Keratinocyte (primary cell): ENCODE measurements at regions not wholly inside any gene's neighbourhood (a gene's known extent, or its start where the extent isn't known, plus 50 kb on each side); places are given as distances from the start of the nearest gene placed in this dataset.

Source experiments
- DNase-seq: peaks from one replicate; pipeline ENCODE4 v3.0.0-alpha.2; 2011; ENCODE audit warnings: low read depth, missing footprints, low spot score
- FAIRE-seq: peaks from 2 replicates; lab custom pipeline; 2011; peaks lifted over from hg19 to GRCh38; lab: Jason Lieb, UNC
- H2AFZ ChIP-seq: 2 replicates; pipeline ENCODE4 v1.6.0; 2012; ENCODE audit warnings: low read length, control low read depth, inconsistent platforms; ENCODE audit not compliant: control insufficient read depth
- H3K27ac ChIP-seq: 2 replicates; pipeline ENCODE4 v1.5.1; 2011; ENCODE audit warnings: low read length; ENCODE audit not compliant: control insufficient read depth, insufficient read depth
- H3K27me3 ChIP-seq: 3 replicates; pipeline ENCODE4 v1.6.0; 2011; ENCODE audit warnings: low read length; ENCODE audit not compliant: control insufficient read depth, insufficient read depth; ENCODE audit errors: extremely low read depth
- H3K36me3 ChIP-seq, 2 experiments: 2 replicates in 1 of 2; 3 replicates in 1 of 2; pipeline ENCODE4 v1.5.1; 2011; ENCODE audit warnings: low read length in 2 of 2, mild to moderate bottlenecking in 1 of 2; ENCODE audit not compliant: control insufficient read depth in 2 of 2, insufficient read depth in 2 of 2; ENCODE audit errors: extremely low read depth in 1 of 2
- H3K4me1 ChIP-seq: 3 replicates; pipeline ENCODE4 v1.5.1; 2011; ENCODE audit warnings: low read length; ENCODE audit not compliant: control insufficient read depth, insufficient read depth; ENCODE audit errors: extremely low read depth
- H3K4me2 ChIP-seq: 3 replicates; pipeline ENCODE4 v1.6.0; 2011; ENCODE audit warnings: low read depth, low read length; ENCODE audit not compliant: control insufficient read depth, insufficient read depth; ENCODE audit errors: extremely low read depth
- H3K4me3 ChIP-seq, 3 experiments: fragments of 200-600 bp in 1 of 3; sonication (generic) in 1 of 3; 2 replicates in 2 of 3; 3 replicates in 1 of 3; pipeline ENCODE4 v1.5.1; 2011 to 2016; ENCODE audit warnings: low read length in 3 of 3, mild to moderate bottlenecking in 3 of 3, control low read depth in 2 of 3, inconsistent platforms in 1 of 3, low read depth in 1 of 3, mixed read lengths in 1 of 3, mixed run types in 1 of 3, moderate library complexity in 1 of 3; ENCODE audit not compliant: control insufficient read depth in 2 of 3, insufficient read depth in 2 of 3; ENCODE audit errors: extremely low read depth in 1 of 3
- H3K79me2 ChIP-seq: 2 replicates; pipeline ENCODE4 v1.6.0; 2012; ENCODE audit warnings: low read length; ENCODE audit not compliant: control insufficient read depth, insufficient read depth
- H3K9ac ChIP-seq: 3 replicates; pipeline ENCODE4 v1.6.0; 2011; ENCODE audit warnings: low read length; ENCODE audit not compliant: control insufficient read depth, insufficient read depth; ENCODE audit errors: extremely low read depth
- H3K9me1 ChIP-seq: 3 replicates; pipeline ENCODE4 v1.6.0; 2011; ENCODE audit warnings: low read length; ENCODE audit not compliant: control insufficient read depth, insufficient read depth; ENCODE audit errors: extremely low read depth
- H3K9me3 ChIP-seq: 2 replicates; pipeline ENCODE4 v1.5.1; 2012; ENCODE audit warnings: low read depth, low read length; ENCODE audit not compliant: control insufficient read depth
- H4K20me1 ChIP-seq: 3 replicates; pipeline ENCODE4 v1.6.0; 2011; ENCODE audit warnings: low read length; ENCODE audit not compliant: control insufficient read depth, insufficient read depth; ENCODE audit errors: extremely low read depth
- CTCF ChIP-seq, 3 experiments: IDR thresholded peaks in 1 of 3; conservative IDR thresholded peaks in 1 of 3; optimal IDR thresholded peaks in 1 of 3; 2 replicates in 2 of 3; 3 replicates in 1 of 3; pipeline versions ENCODE3 to v1.5.1; 2011; ENCODE audit warnings: low read length in 3 of 3, mild to moderate bottlenecking in 3 of 3, moderate library complexity in 2 of 3, control low read depth in 1 of 3, inconsistent platforms in 1 of 3; ENCODE audit not compliant: insufficient read depth in 2 of 3; ENCODE audit errors: extremely low read depth in 1 of 3
- EZH2 ChIP-seq: IDR thresholded peaks from one replicate; pipeline ENCODE4 v1.6.1; 2012; ENCODE audit warnings: inconsistent platforms, mild to moderate bottlenecking, low read length, moderate library complexity
- dilution Hi-C: fragments of 300-500 bp; cut with MboI; formaldehyde crosslinking; loops from one replicate; pipeline ENCODE4 v1.7.0; 2020; ENCODE audit warnings: low sequenced_read_pairs; ENCODE audit not compliant: extremely low pct_ligation_motif_present

- H3K27me3 ChIP-seq, result no peaks in the 10 kb centered on the region
Measured at GRCh38 chr22:49551446-49551845, 276.2 kb downstream of the BRD1 start.

GRCh38 chr22:49550766-49551362 is 276.8 kb downstream of the BRD1 start:
- TF ChIP-seq CTCF (optimal IDR thresholded peaks at IDR 0.05 in 1 of 3, IDR thresholded peaks at IDR 0.05 in 1 of 3, conservative IDR thresholded peaks at IDR 0.05 in 1 of 3; ENCODE audit: extremely low read depth in 1 of 3, insufficient read depth in 2 of 3, low read length in 3 of 3), result no peak
- no peak for TF ChIP-seq EZH2
- H3K9me3 ChIP-seq, result peaks cover 34% of the 10 kb centered on the region
- no peaks in the 10 kb centered on the region for H4K20me1 ChIP-seq
- no peaks in the 10 kb centered on the region for H3K4me1 ChIP-seq
- H3K4me3 ChIP-seq, result no peak overlapping the region
- no peak overlapping the region for H2AFZ ChIP-seq
- no peak for DNase-seq
- no peaks in the 10 kb centered on the region for H3K36me3 ChIP-seq
- H3K27ac ChIP-seq, result no peak overlapping the region
- dilution Hi-C loops, result no loop called here
- no peak for FAIRE-seq
- no peaks in the 10 kb centered on the region for H3K27me3 ChIP-seq
- no peak overlapping the region for H3K9ac ChIP-seq
- no peaks in the 10 kb centered on the region for H3K79me2 ChIP-seq
- H3K4me2 ChIP-seq, result no peak overlapping the region
- no peaks in the 10 kb centered on the region for H3K9me1 ChIP-seq

More at GRCh38 chr22:49551446-49551845, 276.2 kb downstream of the BRD1 start:
- TF ChIP-seq CTCF (optimal IDR thresholded peaks at IDR 0.05 in 1 of 3, IDR thresholded peaks at IDR 0.05 in 1 of 3, conservative IDR thresholded peaks at IDR 0.05 in 1 of 3; ENCODE audit: extremely low read depth in 1 of 3, insufficient read depth in 2 of 3, low read length in 3 of 3), result no peak
- TF ChIP-seq EZH2, result no peak
- H3K36me3 ChIP-seq, result no peaks in the 10 kb centered on the region
- dilution Hi-C loops, result no loop called here
- no peak for DNase-seq
- no peaks in the 10 kb centered on the region for H3K79me2 ChIP-seq
- peaks cover 34% of the 10 kb centered on the region for H3K9me3 ChIP-seq
- FAIRE-seq, result no peak
- no peak overlapping the region for H3K9ac ChIP-seq
- no peaks in the 10 kb centered on the region for H3K4me1 ChIP-seq
- no peaks in the 10 kb centered on the region for H4K20me1 ChIP-seq
- H3K9me1 ChIP-seq, result no peaks in the 10 kb centered on the region
- H3K4me3 ChIP-seq, result no peak overlapping the region
- no peak overlapping the region for H3K4me2 ChIP-seq
- H3K27ac ChIP-seq, result no peak overlapping the region
- no peak overlapping the region for H2AFZ ChIP-seq
